GM18511 (cell line): ENCODE measurements at regions not wholly inside any gene's neighbourhood (a gene's known extent, or its start where the extent isn't known, plus 50 kb on each side); places are given as distances from the start of the nearest gene placed in this dataset.
"Not testable (repeated sequence)": the region's sequence is repeated elsewhere in the genome, so short reads cannot be mapped to it uniquely, and the experiment has no call there.

Experiments
- ATAC-seq: cut with Tn5 transposase; IDR thresholded peaks from one replicate; pipeline ENCODE4 v1.9.1; 2021; ENCODE audit warnings: mild to moderate bottlenecking, moderate library complexity; ENCODE audit not compliant: unreplicated experiment

GRCh38 chr13:71018544-71018943 lies 848.5 kb downstream of the DACH1 start:
- ATAC-seq = no peak

GRCh38 chr13:71017607-71018006 lies 849.4 kb downstream of the DACH1 start:
- ATAC-seq = no peak

DNA sequence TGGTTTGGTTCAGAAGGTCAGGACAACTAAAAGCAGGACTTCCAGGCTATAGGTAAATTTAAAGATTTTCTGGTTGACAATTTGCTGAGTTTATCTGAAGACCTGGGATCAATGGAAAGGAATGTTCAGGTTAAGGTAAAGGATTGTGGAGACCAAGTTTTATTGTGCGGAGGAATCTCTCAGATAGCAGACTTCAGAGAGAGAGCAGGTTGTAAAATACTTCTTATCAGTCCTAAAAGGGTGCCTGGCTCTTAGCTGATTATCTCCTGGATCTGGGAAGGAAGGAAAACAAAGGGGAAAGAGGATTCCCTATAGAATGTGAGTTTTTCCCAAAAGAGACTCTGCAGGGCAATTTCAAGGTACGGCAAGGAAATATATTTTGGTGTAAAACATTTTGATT lies 851.5 kb downstream of the DACH1 start:
- no peak for ATAC-seq

DNA sequence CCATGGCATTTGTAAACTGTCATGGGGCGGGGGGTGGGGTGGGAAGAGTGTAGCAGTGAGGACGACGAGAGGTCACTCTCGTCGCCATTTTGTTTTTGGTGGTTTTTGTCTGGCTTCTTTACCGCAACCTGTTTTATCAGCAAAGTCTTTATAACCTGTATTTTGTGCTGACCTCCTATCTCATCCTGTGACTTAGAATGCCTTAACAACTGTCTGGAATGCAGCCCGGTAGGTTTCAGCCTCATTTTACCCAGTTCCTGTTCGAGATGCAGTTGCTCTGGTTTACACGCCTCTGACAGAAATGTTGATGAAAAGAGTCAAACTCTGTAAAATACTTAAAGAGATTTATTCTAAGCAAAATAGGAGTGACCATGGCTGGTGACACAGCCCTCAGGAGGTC lies 852.0 kb downstream of the DACH1 start:
- ATAC-seq = no peak

GRCh38 chr13:71005919-71006318 lies 861.1 kb downstream of the DACH1 start:
- ATAC-seq = no peak

DNA sequence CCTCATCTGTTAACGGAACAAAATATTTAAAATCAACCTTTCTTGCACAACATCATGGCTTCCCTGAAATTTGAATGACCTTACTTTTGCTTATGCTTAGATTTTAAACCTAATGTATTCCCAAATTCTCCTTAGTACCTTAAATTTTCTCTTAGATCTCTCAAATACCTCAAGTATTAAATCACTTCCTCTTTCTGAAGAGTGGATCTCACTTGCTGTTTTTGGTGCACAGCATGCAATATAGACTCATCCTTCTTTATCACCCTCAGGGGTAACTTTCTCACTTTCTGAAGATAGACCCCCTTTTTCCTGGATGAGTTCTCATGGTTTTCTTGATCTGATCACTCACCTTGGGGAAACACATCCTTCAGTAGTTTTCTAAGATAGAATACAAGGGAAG lies 871.7 kb downstream of the DACH1 start:
- no peak for ATAC-seq

DNA sequence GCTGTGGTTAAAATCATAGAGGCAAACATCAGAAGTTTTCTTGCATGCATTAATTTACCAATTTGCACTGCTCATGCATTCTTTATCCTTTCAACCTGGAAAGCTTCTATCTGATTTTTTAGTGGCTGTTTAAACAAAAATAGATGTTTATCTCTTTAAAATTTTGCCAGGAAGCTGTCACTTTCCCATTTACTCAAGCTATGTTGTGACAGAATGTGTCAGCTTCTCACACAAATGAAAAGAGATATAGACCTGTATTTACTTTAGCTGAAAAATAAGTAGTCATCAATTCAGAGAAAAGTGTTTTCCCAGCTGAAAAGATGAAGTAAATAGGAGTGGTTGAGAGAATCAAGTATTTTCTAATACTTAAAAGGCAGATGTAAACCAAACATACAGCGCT lies 872.8 kb downstream of the DACH1 start:
- no peak for ATAC-seq

DNA sequence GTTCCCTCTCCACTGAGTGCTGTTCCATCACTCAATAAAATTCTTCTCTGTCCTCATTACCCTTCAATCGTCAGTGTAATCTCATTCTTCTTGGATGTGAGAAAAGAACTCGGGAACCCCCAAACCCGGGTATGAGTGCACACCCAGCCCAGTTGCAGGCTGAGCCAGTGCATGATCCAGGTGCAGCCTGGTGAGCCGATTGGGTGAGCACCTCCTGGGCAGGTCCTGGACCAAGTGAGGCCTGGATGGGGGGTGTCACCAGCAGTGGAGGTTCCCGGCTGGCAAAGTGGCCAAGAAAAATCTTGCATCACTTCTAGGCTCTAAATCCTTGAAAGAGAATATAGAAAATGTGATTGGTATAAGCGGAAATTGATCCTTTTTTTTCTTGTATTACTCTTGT lies 878.8 kb upstream of the KLHL1 start:
- ATAC-seq = no peak

- ATAC-seq = no peak
Observed at GRCh38 chr13:70985371-70985770, 877.1 kb upstream of the KLHL1 start.

DNA sequence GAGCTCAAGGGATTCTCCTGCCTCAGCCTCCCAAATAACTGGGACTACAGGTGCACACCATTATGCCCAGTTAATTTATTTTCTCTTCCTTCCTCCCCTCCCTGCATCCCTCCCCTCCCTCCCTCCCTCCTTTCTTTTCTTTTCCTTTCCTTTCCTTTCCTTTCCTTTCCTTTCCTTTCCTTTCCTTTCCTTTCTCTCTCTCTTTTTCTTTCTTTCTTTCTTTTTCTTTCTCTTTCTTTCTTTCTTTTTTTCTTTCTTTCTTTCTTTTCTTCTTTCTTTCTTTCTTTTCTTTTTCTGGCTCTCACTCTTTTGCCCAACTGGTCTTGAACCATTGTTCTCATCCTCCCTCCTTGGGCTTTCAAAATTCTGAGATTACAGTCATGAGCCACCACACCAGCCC lies 873.0 kb upstream of the KLHL1 start:
- not testable (repeated sequence) for ATAC-seq

DNA sequence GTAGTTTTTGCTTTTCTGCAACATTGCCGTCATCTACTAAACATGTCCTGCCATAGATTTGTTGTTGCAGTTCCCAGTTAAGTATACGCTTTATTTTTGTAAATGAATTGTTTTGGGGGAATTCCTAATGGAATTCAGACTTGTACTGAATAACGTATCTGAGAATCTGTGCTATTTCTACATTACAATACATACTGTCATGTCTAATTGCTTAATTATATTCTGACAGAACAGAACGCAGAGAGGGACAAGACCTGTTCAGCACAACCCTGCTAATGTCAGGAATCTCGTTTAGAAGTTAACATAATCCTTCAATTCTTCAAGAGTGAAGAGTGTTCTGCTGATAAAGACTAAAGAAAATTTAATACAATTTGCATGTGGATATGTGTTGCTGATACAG lies 861.1 kb upstream of the KLHL1 start:
- ATAC-seq = no peak

- no peak for ATAC-seq
Observed at GRCh38 chr13:70967564-70967963, 859.3 kb upstream of the KLHL1 start.

DNA sequence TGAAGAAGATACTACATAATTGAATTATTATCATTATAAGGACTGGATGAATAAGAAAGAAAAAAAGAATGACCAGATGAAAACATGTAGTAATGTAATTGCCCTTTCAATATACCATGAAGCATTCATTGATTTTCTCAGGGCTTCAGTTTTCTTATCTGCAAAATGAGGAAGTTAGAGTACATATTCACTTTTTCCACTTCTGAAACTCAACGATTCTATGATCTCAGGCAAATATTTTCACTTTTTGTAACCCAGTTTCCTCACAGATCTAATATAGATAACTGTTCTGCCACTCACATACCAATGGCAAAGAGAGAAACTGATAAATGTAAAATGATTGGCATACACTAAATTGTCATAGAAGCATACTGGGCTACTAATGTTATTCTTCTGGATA lies 856.6 kb upstream of the KLHL1 start:
- ATAC-seq = no peak

- ATAC-seq = no peak
Observed at GRCh38 chr13:70964124-70964523, 855.9 kb upstream of the KLHL1 start.

- ATAC-seq = no peak
Observed at GRCh38 chr13:70960841-70961443, 852.7 kb upstream of the KLHL1 start.

DNA sequence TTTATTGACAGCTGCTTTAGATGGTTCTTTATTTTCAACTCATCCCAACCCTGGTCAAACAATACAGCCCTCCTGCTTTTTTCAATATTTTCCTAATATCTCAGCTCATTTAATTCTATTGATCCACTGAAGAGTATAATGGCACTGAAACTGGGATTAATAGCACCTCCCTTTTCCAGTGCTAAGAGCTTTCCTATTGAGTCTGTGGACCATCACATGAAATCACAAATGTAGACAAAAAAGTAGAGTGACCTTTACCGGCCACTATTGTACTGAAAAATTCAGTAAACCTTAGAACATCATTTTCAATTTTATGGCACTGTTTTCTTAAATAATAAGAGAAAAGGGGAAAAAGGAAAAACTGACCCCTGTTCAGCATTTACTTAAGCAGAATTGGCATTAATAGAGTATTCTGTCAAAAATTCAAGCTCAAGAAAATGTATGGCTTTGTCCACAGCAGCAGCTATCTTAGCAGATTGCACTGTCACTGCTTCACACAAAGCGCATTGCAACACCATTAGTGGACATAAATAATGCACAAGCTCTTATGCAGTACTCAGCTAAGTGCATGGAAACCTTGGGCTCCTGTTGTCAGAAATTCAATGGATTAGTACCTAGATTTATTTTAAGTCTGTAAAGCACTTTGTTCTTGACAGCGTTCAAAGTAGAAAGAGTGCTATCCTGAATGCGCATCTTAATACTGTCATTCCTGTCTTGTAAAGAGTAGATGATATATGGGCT lies 851.0 kb upstream of the KLHL1 start:
- ATAC-seq = no peak

GRCh38 chr13:70955887-70956286 lies 847.6 kb upstream of the KLHL1 start:
- ATAC-seq = no peak

- ATAC-seq = no peak
Observed at GRCh38 chr13:70950664-70951063, 842.4 kb upstream of the KLHL1 start.

DNA sequence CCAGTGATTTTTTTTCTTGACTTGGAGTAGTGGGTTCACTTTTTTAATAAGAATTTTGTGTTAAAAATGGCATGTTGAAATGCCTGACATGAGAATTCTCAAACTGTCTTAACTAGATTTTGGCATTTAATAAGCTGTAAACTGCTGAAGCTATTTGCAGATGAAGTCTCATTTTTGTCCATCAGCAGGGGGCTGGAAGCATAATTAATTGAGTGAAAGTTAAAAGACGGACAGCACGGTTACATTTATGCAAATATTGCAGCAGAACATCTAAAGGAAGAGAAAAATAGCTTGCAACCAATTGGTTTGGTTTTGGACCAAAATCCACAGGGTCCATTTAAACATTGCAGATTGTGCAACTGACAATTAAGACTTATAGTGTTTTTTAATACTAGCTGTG lies 837.3 kb upstream of the KLHL1 start:
- no peak for ATAC-seq

GRCh38 chr13:70941454-70941853 lies 833.2 kb upstream of the KLHL1 start:
- no peak for ATAC-seq

DNA sequence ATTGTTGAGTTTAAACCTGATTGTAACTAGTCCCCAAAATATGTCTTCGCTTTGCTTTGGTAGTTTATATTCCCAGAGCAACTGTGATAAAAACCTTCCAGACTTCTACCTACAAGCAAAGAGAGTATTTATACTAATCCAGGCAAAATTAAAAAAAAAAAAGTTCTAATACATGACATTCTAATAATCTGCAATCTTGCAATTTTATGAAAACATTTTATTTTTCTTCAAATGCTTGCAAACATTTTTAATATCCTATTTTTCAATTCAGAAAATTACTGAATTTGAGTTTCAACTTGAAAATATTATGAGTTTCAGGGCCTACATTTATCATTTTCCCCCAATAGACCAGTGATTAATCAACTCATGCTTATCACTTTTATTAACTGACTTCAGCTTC lies 830.2 kb upstream of the KLHL1 start:
- ATAC-seq = no peak

- no peak for ATAC-seq
Observed at GRCh38 chr13:70932511-70932910, 824.3 kb upstream of the KLHL1 start.
